ENCODE measurements at regions not wholly inside any gene's neighbourhood (a gene's known extent, or its start where the extent isn't known, plus 50 kb on each side); places are given as distances from the start of the nearest gene placed in this dataset.

DNA sequence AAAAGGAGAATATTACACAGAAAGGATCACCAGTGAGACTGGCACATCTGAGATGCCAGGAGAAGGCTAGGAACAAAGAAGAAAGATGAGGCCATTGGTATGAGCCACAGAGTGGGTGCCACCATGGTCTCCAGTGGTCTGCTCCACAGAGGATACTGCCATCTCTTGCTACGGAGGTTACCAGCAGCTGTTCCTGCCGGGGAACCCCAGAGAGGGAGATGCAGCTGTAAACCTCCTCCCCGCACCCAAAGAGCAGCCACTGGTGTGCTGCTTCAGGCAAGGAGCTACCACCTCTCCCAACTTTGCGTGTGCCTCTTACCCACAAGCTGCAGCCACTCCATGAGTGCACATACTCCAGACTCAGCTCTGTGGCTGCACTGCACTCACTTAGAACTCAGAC lies 201.5 kb upstream of the RTL1 start:
- no peaks in the 10 kb centered on the region for H3K9me2 ChIP-seq (ENCODE audit: insufficient read depth, low read length)
- no peak overlapping the region for H3K27ac ChIP-seq (ENCODE audit: low read length)
- no peaks in the 10 kb centered on the region for H3K9me3 ChIP-seq (ENCODE audit: low read length)
- no peaks in the 10 kb centered on the region for H3K79me2 ChIP-seq (replicated peaks; ENCODE audit: insufficient read depth, low read length)
- H3F3A ChIP-seq (ENCODE audit: insufficient read depth, low read length, poor library complexity, severe bottlenecking), result no peaks in the 10 kb centered on the region
- no peaks in the 10 kb centered on the region for H3K27me3 ChIP-seq (ENCODE audit: insufficient read depth, low read depth, low read length)
- H3K36me3 ChIP-seq (ENCODE audit: insufficient read depth, low read length), result no peaks in the 10 kb centered on the region
- H3K4me3 ChIP-seq (ENCODE audit: low read length), result no peak overlapping the region
- H2AFZ ChIP-seq (ENCODE audit: low read depth, low read length), result no peak overlapping the region
- TF ChIP-seq RAD21 (conservative IDR thresholded peaks at IDR 0.05) (no peak), POLR2AphosphoS5 (IDR thresholded peaks at IDR 0.05) (no peak), MXI1 (conservative IDR thresholded peaks at IDR 0.05; ENCODE audit: poor library complexity, severe bottlenecking) (no peak), TAF1 (IDR thresholded peaks at IDR 0.05; ENCODE audit: low read depth) (no peak), EP300 (conservative IDR thresholded peaks at IDR 0.05; ENCODE audit: poor library complexity, severe bottlenecking) (no peak), SMC3 (conservative IDR thresholded peaks at IDR 0.05; ENCODE audit: poor library complexity) (no peak), EZH2 (IDR thresholded peaks at IDR 0.05; ENCODE audit: borderline replicate concordance, insufficient read depth, low read length, poor library complexity, severe bottlenecking) (no peak)
- TF ChIP-seq, protein P1, sequence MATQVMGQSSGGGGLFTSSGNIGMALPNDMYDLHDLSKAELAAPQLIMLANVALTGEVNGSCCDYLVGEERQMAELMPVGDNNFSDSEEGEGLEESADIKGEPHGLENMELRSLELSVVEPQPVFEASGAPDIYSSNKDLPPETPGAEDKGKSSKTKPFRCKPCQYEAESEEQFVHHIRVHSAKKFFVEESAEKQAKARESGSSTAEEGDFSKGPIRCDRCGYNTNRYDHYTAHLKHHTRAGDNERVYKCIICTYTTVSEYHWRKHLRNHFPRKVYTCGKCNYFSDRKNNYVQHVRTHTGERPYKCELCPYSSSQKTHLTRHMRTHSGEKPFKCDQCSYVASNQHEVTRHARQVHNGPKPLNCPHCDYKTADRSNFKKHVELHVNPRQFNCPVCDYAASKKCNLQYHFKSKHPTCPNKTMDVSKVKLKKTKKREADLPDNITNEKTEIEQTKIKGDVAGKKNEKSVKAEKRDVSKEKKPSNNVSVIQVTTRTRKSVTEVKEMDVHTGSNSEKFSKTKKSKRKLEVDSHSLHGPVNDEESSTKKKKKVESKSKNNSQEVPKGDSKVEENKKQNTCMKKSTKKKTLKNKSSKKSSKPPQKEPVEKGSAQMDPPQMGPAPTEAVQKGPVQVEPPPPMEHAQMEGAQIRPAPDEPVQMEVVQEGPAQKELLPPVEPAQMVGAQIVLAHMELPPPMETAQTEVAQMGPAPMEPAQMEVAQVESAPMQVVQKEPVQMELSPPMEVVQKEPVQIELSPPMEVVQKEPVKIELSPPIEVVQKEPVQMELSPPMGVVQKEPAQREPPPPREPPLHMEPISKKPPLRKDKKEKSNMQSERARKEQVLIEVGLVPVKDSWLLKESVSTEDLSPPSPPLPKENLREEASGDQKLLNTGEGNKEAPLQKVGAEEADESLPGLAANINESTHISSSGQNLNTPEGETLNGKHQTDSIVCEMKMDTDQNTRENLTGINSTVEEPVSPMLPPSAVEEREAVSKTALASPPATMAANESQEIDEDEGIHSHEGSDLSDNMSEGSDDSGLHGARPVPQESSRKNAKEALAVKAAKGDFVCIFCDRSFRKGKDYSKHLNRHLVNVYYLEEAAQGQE (IDR thresholded peaks at IDR 0.05; ENCODE audit: borderline replicate concordance), result no peak
- TF ChIP-seq, protein P2, sequence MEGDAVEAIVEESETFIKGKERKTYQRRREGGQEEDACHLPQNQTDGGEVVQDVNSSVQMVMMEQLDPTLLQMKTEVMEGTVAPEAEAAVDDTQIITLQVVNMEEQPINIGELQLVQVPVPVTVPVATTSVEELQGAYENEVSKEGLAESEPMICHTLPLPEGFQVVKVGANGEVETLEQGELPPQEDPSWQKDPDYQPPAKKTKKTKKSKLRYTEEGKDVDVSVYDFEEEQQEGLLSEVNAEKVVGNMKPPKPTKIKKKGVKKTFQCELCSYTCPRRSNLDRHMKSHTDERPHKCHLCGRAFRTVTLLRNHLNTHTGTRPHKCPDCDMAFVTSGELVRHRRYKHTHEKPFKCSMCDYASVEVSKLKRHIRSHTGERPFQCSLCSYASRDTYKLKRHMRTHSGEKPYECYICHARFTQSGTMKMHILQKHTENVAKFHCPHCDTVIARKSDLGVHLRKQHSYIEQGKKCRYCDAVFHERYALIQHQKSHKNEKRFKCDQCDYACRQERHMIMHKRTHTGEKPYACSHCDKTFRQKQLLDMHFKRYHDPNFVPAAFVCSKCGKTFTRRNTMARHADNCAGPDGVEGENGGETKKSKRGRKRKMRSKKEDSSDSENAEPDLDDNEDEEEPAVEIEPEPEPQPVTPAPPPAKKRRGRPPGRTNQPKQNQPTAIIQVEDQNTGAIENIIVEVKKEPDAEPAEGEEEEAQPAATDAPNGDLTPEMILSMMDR (IDR thresholded peaks at IDR 0.05; ENCODE audit: poor library complexity, severe bottlenecking), result no peak
- H4K20me1 ChIP-seq (ENCODE audit: insufficient read depth), result no peaks in the 10 kb centered on the region
- no peak overlapping the region for H3K9ac ChIP-seq (ENCODE audit: low read length)
- H3K4me2 ChIP-seq (ENCODE audit: low read length), result no peak overlapping the region

DNA sequence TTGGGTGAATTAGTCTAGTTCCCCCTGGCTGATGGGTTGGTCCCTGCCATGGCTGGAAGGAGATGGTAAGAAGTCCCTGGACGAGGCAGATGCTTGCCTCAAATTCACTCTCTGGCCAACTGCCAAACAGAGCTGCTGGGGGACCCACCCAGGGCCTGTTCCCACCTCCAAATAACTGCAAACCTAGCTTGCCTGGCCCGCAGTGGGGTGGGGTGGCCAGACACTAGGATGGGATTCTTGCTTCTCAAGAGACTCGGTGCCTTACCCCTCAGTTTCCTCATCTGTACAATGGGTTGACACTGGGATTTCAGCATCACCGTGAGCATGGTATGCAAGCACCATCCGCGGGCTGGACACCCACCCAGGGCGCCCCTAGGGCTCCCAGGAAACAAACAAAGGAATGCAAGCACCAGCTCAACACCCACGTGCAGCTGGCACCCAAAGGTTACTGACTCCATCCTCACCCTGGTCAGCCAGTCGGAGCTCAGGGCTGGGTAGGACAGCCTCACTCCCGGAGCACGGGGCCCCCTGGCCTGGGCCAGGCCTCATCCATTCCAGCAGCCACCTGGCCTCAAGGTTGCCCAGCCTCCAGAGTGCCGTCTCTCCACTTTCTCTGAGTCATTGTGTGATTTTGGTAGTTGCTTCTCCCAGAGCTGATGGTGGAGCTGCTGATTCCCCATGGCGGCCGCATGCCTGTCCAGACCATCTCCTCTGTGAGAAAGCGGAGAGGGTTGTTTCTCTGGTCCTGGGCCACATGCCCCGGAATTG lies 205.2 kb upstream of the RTL1 start:
- Histone ChIP-seq H4K20me1 (ENCODE audit: insufficient read depth) (no peaks in the 10 kb centered on the region), H3K9me3 (ENCODE audit: low read length) (no peaks in the 10 kb centered on the region), H3K4me3 (ENCODE audit: low read length) (no peak overlapping the region), H3K79me2 (replicated peaks; ENCODE audit: insufficient read depth, low read length) (no peaks in the 10 kb centered on the region), H3K36me3 (ENCODE audit: insufficient read depth, low read length) (no peaks in the 10 kb centered on the region), H3F3A (ENCODE audit: insufficient read depth, low read length, poor library complexity, severe bottlenecking) (no peaks in the 10 kb centered on the region), H3K27ac (ENCODE audit: low read length) (no peak overlapping the region), H3K9me2 (ENCODE audit: insufficient read depth, low read length) (no peaks in the 10 kb centered on the region), H3K4me2 (ENCODE audit: low read length) (no peak overlapping the region), H3K9ac (ENCODE audit: low read length) (no peak overlapping the region), H2AFZ (ENCODE audit: low read depth, low read length) (no peak overlapping the region), H3K27me3 (ENCODE audit: insufficient read depth, low read depth, low read length) (no peaks in the 10 kb centered on the region)
- no peak for TF ChIP-seq RAD21 (conservative IDR thresholded peaks at IDR 0.05)
- TF ChIP-seq MXI1 (conservative IDR thresholded peaks at IDR 0.05; ENCODE audit: poor library complexity, severe bottlenecking), result no peak
- TF ChIP-seq, protein P1 (IDR thresholded peaks at IDR 0.05; ENCODE audit: borderline replicate concordance), result no peak
- no peak for TF ChIP-seq TAF1 (IDR thresholded peaks at IDR 0.05; ENCODE audit: low read depth)
- TF ChIP-seq SMC3 (conservative IDR thresholded peaks at IDR 0.05; ENCODE audit: poor library complexity), result no peak
- TF ChIP-seq EP300 (conservative IDR thresholded peaks at IDR 0.05; ENCODE audit: poor library complexity, severe bottlenecking), result no peak
- TF ChIP-seq, protein P2 (IDR thresholded peaks at IDR 0.05; ENCODE audit: poor library complexity, severe bottlenecking), result no peak
- no peak for TF ChIP-seq EZH2 (IDR thresholded peaks at IDR 0.05; ENCODE audit: borderline replicate concordance, insufficient read depth, low read length, poor library complexity, severe bottlenecking)
- no peak for TF ChIP-seq POLR2AphosphoS5 (IDR thresholded peaks at IDR 0.05)

Data from neural cell (in vitro differentiated cells).